ENCODE measurements at regions not wholly inside any gene's neighbourhood (a gene's known extent, or its start where the extent isn't known, plus 50 kb on each side); places are given as distances from the start of the nearest gene placed in this dataset.
"Not testable (repeated sequence)": the region's sequence is repeated elsewhere in the genome, so short reads cannot be mapped to it uniquely, and the experiment has no call there.

- no peak for DNase-seq (ENCODE audit: low read depth in 2 of 2)
Observed at GRCh38 chr16:66109677-66110076, 256.8 kb upstream of the CDH5 start.

GRCh38 chr16:66107661-66108060 is 258.8 kb upstream of the CDH5 start:
- DNase-seq (ENCODE audit: low read depth in 2 of 2): no peak

GRCh38 chr16:66103211-66103610 is 263.3 kb upstream of the CDH5 start:
- no peak for DNase-seq (ENCODE audit: low read depth in 2 of 2)

- no peak for DNase-seq (ENCODE audit: low read depth in 2 of 2)
Observed at GRCh38 chr16:66099306-66099705, 267.2 kb upstream of the CDH5 start.

- no peak for DNase-seq (ENCODE audit: low read depth in 2 of 2)
Observed at GRCh38 chr16:66097751-66098150, 268.7 kb upstream of the CDH5 start.

- no peak for DNase-seq (ENCODE audit: low read depth in 2 of 2)
Observed at GRCh38 chr16:66095676-66096075, 270.8 kb upstream of the CDH5 start.

GRCh38 chr16:66093191-66093590 is 273.3 kb upstream of the CDH5 start:
- no peak for DNase-seq (ENCODE audit: low read depth in 2 of 2)

- no peak for DNase-seq (ENCODE audit: low read depth in 2 of 2)
Observed at GRCh38 chr16:66091471-66091891, 275.0 kb upstream of the CDH5 start.

- no peak for DNase-seq (ENCODE audit: low read depth in 2 of 2)
Observed at GRCh38 chr16:66088681-66089080, 277.8 kb upstream of the CDH5 start.

GRCh38 chr16:66087308-66087707 is 279.2 kb upstream of the CDH5 start:
- no peak for DNase-seq (ENCODE audit: low read depth in 2 of 2)

GRCh38 chr16:66085651-66086050 is 280.8 kb upstream of the CDH5 start:
- DNase-seq (ENCODE audit: low read depth in 2 of 2): no peak

GRCh38 chr16:66084731-66085130 is 281.8 kb upstream of the CDH5 start:
- not testable (repeated sequence) for DNase-seq (ENCODE audit: low read depth in 2 of 2)

GRCh38 chr16:66084306-66084705 is 282.2 kb upstream of the CDH5 start:
- no peak for DNase-seq (ENCODE audit: low read depth in 2 of 2)

GRCh38 chr16:66083171-66083570 is 283.3 kb upstream of the CDH5 start:
- no peak for DNase-seq (ENCODE audit: low read depth in 2 of 2)

- no peak for DNase-seq (ENCODE audit: low read depth in 2 of 2)
Observed at GRCh38 chr16:66082424-66082823, 284.1 kb upstream of the CDH5 start.

GRCh38 chr16:66081775-66082366 is 284.6 kb upstream of the CDH5 start:
- no peak for DNase-seq (ENCODE audit: low read depth in 2 of 2)

GRCh38 chr16:66079671-66080334 is 286.7 kb upstream of the CDH5 start:
- DNase-seq (ENCODE audit: low read depth in 2 of 2): no peak

- DNase-seq (ENCODE audit: low read depth in 2 of 2): no peak
Observed at GRCh38 chr16:66070140-66070917, 296.2 kb upstream of the CDH5 start.

- no peak for DNase-seq (ENCODE audit: low read depth in 2 of 2)
Observed at GRCh38 chr16:66069587-66069986, 296.9 kb upstream of the CDH5 start.

GRCh38 chr16:66066404-66066803 is 300.1 kb upstream of the CDH5 start:
- DNase-seq (ENCODE audit: low read depth in 2 of 2): no peak

- no peak for DNase-seq (ENCODE audit: low read depth in 2 of 2)
Observed at GRCh38 chr16:66065925-66066324, 300.6 kb upstream of the CDH5 start.

- no peak for DNase-seq (ENCODE audit: low read depth in 2 of 2)
Observed at GRCh38 chr16:66064801-66065530, 301.5 kb upstream of the CDH5 start.

Measured in stimulated activated CD4-positive, alpha-beta T cell treated with anti-CD3 and anti-CD28 coated beads, Interleukin-1b, Interleukin-23, amount 100 ng/mL, for 1 hour (primary cell).